DMS 273 treated with DMSO at 0.1 percent for 48 hours (cell line): ENCODE measurements at regions not wholly inside any gene's neighbourhood (a gene's known extent, or its start where the extent isn't known, plus 50 kb on each side); places are given as distances from the start of the nearest gene placed in this dataset.

Source experiments
- DNase-seq: peaks from one replicate; lab custom pipeline; 2025; lab: John Stamatoyannopoulos, UW

DNA sequence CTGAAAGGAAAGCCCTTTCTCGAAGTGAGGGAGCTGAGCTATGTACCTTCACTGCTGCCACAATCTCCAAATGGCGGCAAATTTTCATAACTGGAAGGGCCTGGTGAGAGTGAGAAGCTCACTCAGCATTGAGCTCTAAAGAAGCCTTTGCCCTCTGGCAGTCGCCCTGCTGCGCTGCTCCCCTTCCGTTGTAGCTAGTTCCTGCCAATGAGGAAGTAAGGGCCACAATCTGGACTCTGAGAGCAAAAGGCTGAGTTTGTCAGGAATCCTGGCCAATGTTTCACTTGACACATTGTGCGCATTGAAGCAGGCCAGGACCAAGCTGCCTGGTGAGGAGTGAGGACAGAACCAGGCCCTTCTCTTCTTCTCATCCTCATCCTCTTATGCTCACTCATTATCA is 579.5 kb downstream of the PDCD6IP start:
- DNase-seq: no peak

DNA sequence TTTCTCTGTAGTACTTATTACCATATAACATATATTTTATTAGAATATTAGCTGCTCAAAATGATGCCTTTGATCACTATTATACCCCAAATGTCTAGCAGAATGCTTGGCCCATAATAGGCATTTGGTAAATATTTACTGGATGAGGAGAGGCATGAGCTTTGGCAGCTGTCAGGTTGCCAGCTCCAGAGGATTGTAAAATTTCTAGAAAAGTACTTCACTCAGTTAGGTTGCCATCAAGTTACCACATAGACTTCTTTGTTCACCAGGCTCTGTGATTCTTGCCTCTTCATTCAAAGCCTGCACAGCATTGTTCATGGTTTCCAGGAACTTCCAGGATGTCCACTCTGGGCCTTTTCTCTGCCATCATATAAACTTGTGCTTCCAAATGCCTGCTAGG is 582.8 kb downstream of the PDCD6IP start:
- DNase-seq: no peak

DNA sequence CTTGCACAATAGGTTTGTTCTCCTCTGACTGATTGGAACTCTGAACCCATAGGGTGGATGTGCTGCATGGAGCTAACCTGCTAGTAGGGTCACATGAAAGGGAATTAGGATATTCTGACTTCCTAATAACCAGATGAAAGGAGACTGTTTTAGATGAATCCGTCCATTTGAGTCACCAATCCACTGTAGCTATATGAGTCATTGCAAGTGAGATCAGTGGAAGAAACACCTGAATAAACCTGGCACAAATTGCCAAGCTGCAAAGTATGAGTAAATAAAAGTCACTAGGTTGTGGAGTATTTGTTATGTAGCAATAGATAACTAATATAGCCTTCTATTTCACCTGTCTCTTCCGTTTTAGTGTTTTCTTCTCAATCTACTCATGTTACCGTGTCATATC is 584.4 kb downstream of the PDCD6IP start:
- DNase-seq: no peak

DNA sequence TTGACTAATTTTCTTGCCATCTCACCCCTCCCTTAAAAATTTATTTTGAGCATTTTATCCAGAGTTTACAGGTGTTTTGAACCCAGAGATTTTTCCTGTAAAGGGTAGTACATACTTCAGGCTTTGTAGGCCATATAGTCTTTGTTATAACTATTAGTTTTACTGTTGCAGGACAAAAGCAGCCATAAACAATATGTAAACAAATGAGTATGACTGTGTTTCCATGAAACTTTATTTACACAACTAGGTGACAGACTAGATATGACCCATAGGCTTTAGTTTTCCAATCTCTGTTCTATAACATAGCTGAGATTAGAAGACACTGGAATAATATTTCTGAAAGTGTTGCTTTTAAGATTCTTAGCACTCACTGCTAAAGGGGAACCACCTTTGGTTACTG is 587.9 kb downstream of the PDCD6IP start:
- DNase-seq: no peak

DNA sequence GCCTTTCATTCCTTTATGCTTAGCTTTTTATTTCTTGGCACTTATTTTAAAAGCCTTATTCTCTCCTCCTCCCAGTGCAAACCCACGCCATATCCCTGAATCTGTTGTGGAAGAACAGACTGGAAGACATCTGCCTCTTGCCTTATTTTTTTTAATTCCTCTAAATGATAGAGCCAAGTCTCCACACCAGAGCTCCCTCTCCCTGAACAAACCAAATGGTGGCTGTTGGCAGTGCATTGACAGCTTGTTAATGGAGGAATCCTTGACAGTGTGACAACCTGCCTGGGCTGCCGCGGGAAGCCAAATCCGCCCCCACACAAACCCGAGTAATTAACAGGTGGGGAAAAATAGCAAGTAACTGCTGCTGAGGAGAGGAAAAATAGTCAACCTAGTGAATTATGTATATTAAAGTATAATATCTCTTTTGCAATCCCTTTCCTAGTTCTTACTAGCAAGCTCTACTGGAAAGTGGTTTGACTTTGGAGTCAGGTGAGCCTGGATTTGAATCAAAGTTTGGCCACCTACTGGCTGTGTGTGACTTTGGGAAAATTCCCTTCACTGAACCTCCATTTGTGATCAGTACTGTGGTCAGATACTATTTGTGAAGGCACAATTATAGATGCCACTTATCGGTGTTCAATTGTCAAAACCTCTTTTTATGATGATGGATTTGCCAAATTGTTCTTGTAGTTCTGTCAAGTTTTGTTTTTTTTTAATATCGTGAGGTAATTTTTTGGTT is 589.6 kb downstream of the PDCD6IP start:
- DNase-seq: peak; percentile 24

DNA sequence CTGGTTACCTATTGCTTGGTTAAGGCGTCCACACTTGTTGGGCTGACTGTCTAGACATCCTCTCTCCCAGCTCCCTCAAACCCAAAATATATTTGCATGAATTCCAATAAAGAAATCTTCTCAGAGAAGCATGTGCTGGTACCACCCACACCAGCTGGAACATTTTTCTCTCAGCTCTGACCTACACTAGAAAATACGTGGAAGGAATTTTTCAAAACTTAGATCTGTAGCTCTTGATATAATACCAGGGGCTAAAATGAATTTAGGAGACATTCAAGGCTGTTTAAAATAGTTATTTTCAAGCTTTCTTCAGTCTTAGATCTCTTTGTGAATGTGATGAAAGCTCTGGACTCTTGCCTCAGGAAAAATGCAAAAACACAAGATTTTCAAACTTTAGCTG is 590.4 kb downstream of the PDCD6IP start:
- DNase-seq: no peak

DNA sequence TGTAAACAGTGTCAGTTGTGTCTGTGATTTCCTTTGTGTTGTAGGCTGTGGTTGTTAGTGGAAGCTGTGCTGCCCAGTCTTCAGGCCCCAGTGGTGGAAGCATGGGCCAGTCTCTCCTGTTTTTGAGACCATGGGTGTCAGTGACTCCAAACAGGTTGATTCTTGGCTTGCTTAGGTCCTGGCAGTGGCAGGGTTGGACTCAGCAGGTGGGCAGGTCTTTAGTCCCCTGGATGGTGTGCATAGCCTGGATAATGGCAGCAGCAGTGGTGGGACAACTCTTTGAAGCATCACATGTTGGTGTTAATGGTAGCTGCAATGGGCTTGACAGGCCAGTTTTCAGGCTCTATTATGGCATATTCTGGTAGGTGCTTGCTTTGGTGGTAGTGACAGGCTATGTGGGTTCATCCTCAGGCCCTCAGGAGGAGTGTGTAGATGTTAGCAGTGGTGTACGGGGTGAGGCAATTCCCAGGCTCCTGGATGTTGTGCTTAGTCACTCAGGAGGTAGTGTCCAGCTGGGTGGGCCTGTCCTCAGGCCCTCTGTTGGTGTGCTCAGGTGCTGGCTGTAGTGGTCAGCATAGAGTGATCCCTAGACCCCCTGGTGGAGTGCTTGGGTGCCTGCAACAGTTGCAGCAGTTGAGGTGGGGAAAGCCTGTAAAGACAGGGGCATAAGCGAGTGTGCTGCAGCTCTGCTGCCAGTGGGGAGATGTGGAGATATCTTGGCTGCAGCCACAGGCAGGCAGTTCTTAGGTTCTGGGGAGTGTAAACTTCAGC is 596.7 kb downstream of the PDCD6IP start:
- DNase-seq: no peak

DNA sequence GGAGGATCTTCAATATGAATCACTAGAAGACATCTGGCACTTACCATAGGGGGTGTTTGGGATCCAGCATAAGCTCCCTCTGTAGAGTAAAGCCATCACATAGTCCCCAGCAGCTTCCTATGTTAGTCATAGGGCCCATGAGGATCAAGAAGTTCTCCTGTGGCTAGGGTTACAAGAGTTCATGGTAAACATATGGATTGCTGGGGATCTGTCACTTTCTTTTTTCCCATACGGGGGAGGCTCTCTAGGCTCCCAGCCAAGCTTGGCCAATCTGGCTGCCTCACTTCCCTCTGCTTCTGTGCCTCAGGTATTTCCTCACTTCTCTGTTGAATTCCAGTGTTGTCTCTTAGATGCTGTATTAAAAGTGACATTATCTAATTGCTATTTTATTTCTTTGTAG is 597.9 kb downstream of the PDCD6IP start:
- peak; percentile 71 for DNase-seq

DNA sequence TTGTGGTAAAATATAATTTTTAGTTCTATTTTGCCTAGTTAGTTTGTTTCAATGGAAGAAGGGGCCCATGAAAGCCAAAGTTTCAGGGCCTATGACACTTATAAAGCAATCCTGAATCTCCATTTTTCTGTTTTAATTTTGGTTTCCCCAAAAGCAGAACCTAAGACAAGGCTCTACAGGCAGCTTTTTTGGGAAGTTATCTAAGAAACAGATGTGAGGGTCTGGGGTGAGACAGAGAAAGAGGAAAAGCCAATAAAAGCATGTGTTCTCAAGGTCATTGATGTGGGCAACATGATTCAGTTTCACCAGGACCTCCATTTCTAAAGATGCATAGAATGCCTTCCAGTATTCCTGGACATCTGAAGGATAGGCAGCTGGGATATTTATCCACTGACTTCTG is 598.5 kb downstream of the PDCD6IP start:
- no peak for DNase-seq

DNA sequence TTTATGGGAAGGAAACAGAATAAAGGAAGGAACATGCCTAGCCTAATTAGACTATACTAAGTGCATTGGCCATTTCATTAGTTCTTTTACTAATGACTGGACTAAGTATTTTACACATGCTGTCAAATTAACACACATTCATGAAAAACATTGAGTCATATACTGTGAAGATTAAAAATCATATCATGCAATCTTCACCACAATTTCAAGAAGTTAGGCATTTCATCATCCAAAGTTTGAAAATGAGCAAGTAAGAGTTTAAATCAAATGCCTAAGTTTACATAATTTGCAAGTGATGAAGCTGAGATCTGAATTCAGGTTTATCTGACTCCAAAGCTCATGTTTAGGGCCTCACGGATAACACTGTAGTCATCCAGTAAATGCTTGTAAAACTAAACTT is 601.0 kb downstream of the PDCD6IP start:
- DNase-seq: no peak

DNA sequence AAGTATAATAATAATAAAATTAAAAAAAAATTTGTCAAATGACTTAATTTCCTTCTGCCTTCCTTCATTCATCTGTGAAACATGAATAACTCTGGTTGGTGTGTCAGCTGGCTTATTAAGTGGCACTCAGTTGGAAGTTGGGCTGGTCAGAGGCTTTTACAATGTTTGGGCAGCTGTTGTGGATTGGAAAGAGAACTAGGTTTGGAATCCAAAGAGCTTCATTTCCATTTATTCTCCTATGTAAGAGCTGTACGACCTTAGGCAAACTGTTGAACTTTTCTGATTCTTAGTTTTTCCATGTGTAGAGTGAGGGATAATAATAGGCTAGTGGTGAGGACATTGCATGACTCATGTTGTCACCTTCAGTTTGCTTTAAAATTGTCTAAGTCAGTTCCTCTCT is 606.7 kb downstream of the PDCD6IP start:
- DNase-seq: no peak

DNA sequence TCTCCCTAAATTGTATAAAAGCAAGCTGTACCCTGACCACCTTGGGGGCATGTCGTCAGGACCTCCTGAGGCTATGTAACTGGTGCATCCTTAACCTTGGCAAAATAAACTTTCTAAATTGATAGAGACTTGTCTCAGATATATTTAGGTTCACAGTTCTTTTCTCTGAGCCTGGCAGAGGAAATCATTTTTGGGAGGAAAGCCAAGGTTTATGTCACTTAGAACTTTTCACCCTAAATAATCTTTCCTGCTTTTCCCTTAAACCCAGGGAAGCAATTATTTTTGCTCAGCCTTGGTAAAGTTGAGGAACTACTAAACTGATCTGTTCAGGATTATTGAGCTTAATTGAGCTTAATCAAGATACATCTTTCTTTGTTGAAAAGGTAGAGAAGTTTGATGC is 608.9 kb downstream of the PDCD6IP start:
- DNase-seq: no peak

DNA sequence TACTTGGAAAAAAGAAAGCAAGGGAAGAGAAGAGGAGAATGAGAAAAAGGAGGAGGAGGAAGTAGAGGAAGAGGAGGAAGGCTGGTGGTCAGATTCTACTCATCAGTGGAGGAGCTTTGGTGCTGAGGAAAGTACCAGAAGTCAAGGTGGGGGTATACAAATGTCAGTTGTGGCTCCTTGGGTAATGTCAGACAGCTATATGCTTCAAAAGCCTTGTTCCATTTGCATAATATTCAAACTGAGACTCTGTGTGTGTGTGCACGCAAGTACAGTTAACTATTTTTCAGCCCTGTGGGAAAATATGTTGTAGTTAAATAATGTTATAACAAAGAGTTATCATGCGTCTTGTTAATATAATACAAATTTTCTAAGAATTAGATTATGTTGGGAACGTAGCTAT is 609.7 kb downstream of the PDCD6IP start:
- no peak for DNase-seq

DNA sequence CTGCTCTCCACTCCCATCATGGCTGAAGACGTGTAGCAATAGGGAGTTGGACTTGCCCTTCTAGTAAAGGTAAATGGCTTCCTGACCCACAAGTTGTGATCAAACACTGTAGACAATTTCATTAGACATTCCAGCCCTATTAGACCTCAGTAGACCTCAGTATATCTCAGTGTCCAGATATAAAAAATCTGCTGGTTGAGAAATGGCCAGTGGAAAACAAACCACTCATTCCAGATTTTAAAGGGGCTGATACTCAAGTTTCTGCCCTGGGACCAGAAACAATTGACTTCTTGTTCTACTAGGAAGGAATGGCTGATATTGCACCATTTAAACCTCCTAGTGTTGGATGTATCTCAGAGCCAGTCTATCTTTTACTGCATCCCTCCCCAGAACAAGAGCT is 613.2 kb downstream of the PDCD6IP start:
- no peak for DNase-seq

DNA sequence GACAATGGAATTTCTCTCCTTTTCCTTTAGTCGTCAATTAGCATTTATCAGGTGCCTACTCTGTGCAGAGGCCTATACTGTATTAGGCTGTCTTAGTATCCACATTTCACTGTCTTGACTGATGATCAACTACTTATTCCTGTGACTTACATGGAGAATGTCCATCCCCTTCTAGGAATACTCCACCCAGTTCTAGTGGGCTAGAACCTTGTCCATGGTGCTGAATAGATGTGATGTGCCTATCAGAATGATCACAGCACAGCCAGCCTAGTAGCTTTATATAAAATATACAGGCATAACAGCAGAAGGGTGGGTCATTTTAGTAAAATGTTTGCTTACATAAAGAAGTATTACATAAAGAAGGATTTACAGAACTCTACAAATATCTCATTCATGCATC is 621.4 kb downstream of the PDCD6IP start:
- DNase-seq: no peak

DNA sequence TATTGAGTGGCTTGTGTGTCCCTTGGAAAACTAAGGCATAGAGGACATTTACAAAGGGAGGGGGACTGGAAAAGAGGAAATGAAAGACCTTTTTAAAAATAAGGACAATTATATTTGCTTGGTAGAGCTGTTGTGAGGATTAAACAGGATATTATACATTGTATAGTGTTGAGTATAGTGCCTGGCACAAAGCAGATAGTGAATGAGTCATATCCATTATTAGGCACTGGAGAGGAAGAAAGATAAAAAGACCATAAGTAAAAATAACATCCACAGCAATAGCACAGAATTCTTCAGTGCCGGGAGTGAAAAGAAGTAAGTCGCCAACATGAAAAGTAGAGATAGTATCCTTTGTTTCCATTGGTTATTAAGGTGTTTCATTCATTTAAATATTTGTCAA is 623.3 kb downstream of the PDCD6IP start:
- DNase-seq: no peak

DNA sequence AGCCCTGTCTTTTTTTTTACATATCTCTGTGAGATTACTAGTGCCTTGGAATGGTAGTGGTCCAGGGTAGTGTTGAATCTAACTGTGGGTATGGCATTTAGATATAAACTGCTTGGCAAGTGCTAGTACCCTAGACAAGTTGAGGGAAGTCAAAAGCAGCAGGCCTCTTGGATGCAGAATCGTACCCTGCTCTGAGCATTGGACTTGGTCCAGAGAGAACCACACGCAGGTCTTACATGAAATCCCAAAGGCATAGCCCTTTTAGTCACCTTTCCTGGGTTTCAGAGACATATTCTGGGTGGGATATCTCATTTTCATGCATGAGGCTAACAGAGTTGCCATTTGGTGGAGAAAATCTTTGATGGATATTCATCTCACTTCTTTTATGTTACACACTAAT is 641.4 kb downstream of the PDCD6IP start:
- DNase-seq: no peak

DNA sequence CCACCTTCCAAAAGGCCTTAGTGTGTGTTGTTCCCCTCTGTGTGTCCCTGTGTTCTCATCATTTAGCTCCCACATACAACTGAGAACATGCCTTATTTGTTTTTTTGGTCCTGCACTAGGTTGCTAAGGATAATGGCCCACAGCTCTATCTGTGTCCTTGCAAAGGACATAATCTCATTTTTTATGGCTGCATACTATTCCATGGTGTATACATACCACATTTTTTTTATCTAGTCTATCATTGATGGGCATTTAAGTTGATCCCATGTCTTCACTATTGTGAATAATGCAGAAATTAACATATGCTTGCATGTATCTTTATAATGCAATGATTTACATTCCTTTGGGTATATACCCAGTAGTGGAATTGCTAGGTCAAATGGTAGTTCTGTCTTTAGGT is 645.7 kb downstream of the PDCD6IP start:
- no peak for DNase-seq

DNA sequence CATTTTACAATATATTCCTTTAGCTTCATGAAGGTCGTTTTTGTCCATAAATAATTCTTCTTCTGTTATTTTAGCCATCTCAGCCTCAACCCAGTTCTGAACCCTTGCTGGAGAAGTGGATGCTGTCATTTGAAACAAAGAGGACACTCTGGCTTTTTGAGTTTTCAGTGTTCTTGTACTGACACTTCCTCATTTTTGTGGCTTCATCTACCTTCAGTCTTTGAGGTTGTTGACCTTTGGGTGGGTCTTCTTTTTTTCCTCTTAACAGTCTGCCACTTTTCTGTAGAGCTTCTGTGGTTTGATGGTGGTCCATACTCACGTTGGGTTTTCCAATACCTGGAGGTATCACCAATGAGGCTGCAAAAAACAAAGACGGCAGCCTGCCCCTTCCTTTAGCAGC is 650.9 kb downstream of the PDCD6IP start:
- DNase-seq: no peak

DNA sequence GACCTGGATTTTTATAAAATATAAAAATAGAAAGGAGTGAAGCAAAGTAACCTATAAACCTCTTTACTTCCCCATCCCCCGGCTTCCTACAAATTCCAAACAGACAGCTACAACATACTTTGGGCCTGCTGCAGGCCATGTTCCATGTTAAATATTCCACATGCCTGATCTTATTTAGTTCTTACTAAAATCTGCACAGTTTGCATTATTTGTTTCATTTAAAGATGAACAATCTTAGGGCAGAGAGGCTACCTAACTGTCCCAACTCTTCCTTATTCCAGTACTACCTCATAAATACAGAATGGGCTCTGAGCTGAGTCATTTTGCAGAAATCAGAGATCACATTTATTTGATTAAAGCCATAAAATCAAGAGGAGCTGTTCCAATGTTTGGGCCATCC is 665.0 kb downstream of the PDCD6IP start:
- no peak for DNase-seq

DNA sequence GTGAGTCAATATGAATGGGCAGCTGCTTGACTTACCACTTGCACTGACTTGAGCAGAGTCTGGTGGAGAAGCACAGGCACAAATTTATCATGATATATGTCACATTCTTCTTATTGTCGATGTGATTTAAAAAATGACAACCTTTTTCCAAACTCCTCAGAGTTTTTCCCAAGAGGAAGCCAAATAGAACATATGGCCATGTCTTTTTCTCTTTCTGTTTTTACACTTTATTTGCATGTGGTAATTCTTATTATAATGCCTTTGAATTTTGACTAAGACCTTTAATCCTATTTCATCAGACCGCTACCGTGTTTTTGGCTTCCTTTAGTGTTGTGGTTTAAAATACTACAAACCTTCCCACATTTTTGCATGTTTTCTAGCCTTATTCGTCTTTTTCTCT is 666.2 kb downstream of the PDCD6IP start:
- no peak for DNase-seq

DNA sequence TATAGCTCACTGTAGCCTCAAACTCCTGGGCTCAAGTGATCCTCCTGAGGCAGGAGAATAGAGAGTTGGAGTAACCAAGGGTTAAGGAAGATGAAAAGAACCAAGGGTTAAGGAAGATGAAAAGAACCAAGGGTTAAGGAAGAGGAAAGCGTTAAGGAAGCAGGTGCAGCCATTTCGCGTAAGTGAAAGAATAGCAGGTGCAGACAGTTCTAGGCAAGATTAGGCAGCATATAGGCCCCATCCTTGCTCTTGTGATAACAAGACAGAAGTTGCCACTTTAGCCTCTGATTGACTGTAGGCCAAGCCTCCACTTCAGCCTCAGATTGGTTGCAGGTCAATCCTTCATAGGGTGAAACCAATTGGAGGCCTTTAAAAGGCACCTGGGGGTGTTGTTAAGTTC is 677.4 kb downstream of the PDCD6IP start:
- DNase-seq: no peak

DNA sequence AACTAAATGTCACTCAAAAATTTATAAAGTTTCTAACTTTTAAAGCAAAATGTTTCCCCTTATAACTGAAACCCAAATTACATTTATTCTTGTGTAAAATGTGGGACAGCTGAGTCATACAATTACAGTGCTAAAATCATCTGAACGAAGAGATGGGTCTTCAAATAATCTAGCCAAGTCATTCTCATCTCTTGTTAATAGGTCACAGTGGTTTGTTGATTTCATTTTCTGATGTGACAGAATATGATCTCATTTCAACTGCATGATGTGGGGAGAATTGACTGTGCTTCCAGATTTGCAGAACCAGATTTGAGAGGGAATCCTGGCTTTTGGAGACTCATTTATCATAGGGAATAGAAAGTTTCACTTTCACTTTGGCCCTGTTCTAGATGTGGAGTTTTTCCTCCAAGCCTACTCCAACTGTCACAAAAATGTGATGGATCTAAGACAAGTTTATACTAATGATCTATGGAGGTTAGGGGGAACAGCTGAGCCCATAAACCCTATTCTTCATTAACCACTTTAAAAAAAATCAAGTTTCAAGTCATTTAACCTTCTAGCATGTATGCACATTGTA is 685.0 kb downstream of the PDCD6IP start:
- DNase-seq: no peak

DNA sequence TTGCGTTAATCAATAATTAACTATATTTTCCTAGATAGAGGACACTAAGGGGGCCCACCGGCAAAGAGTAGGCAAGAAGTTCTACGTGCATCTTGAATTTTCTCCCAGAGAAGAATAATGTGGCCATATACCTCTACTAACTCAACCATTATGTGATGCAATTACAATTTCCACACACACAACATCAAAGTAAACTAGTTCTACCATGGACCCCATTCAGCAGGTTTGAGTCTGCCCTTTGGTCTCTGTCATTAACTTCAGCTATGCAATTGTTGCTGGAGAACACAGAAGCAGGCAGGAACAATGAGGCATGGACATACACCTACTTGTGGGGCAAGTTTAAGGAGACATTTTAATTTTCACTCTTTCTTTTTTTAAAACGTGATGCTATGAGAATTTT is 705.9 kb downstream of the PDCD6IP start:
- no peak for DNase-seq
